SK-N-SH treated with all-trans-retinoic acid at 6 μM for 48 hours (cell line): ENCODE measurements at regions not wholly inside any gene's neighbourhood (a gene's known extent, or its start where the extent isn't known, plus 50 kb on each side); places are given as distances from the start of the nearest gene placed in this dataset.

Experiments
- ATAC-seq: fragments of 200-7000 bp; cut with Tn5 transposase; 3 replicates; pipeline ENCODE4 v1.9.1; 2020; ENCODE audit warnings: mild to moderate bottlenecking, moderate library complexity
- ARNTL ChIP-seq: fragments of 450-650 bp; formaldehyde crosslinking; IDR thresholded peaks from 2 replicates; pipeline ENCODE4 v1.5.0; 2020; ENCODE audit warnings: low read depth, mild to moderate bottlenecking, moderate library complexity, borderline replicate concordance
- BACH2 ChIP-seq: fragments of 250-450 bp; sonication (Bioruptor Pico); IDR thresholded peaks from 2 replicates; pipeline ENCODE4 v1.9.0; 2021; ENCODE audit warnings: mild to moderate bottlenecking, borderline replicate concordance
- CSDC2 ChIP-seq: fragments of 250-450 bp; sonication (Bioruptor Pico); IDR thresholded peaks from 2 replicates; pipeline ENCODE4 v1.5.0; 2020; ENCODE audit warnings: mild to moderate bottlenecking, moderate library complexity
- ESRRG ChIP-seq: fragments of 250-450 bp; sonication (Bioruptor Pico); IDR thresholded peaks from 2 replicates; pipeline ENCODE4 v1.6.1; 2021; ENCODE audit warnings: mild to moderate bottlenecking
- GLIS3 ChIP-seq: fragments of 250-450 bp; sonication (Bioruptor Pico); IDR thresholded peaks from 2 replicates; pipeline ENCODE4 v1.5.0; 2020; ENCODE audit warnings: mild to moderate bottlenecking, moderate library complexity
- ISL1 ChIP-seq: fragments of 250-450 bp; sonication (Bioruptor Pico); IDR thresholded peaks from 2 replicates; pipeline ENCODE4 v2.1.2; 2022; ENCODE audit warnings: mild to moderate bottlenecking, moderate library complexity
- OSR1 ChIP-seq: fragments of 250-450 bp; sonication (Bioruptor Pico); IDR thresholded peaks from 2 replicates; pipeline ENCODE4 v1.8.0; 2022; ENCODE audit warnings: moderate library complexity, mild to moderate bottlenecking, inconsistent platforms
- PPARA ChIP-seq: fragments of 250-450 bp; sonication (Bioruptor Pico); IDR thresholded peaks from 2 replicates; pipeline ENCODE4 v1.5.0; 2020; ENCODE audit warnings: mild to moderate bottlenecking, borderline replicate concordance
- RARB ChIP-seq: fragments of 250-450 bp; sonication (Bioruptor Pico); IDR thresholded peaks from 2 replicates; pipeline ENCODE4 v1.8.0; 2021; ENCODE audit warnings: mild to moderate bottlenecking, moderate library complexity
- SNAI2 ChIP-seq: fragments of 250-450 bp; sonication (Bioruptor Pico); IDR thresholded peaks from 2 replicates; pipeline ENCODE4 v1.5.0; 2020; ENCODE audit warnings: mild to moderate bottlenecking, moderate library complexity
- TCF4 ChIP-seq: fragments of 250-450 bp; sonication (Bioruptor Pico); IDR thresholded peaks from 2 replicates; pipeline ENCODE4 v1.8.0; 2021; ENCODE audit warnings: mild to moderate bottlenecking, moderate library complexity, borderline replicate concordance
- TOX ChIP-seq: fragments of 250-450 bp; sonication (Bioruptor Pico); IDR thresholded peaks from 2 replicates; pipeline ENCODE4 v1.8.0; 2021; ENCODE audit warnings: mild to moderate bottlenecking, moderate library complexity, borderline replicate concordance
- ZC3H10 ChIP-seq: fragments of 250-450 bp; sonication (Bioruptor Pico); IDR thresholded peaks from 2 replicates; pipeline ENCODE4 v1.5.1; 2021; ENCODE audit warnings: mild to moderate bottlenecking, moderate library complexity
- ZFP3 ChIP-seq: fragments of 250-450 bp; sonication (Bioruptor Pico); IDR thresholded peaks from 2 replicates; pipeline ENCODE4 v1.5.0; 2020; ENCODE audit warnings: mild to moderate bottlenecking, moderate library complexity
- ZFP30 ChIP-seq: fragments of 450-650 bp; formaldehyde crosslinking; IDR thresholded peaks from 2 replicates; pipeline ENCODE4 v1.5.0; 2022; ENCODE audit warnings: mild to moderate bottlenecking, moderate library complexity
- ZNF565 ChIP-seq: fragments of 450-650 bp; formaldehyde crosslinking; conservative IDR thresholded peaks from 2 replicates; pipeline ENCODE4 v1.5.0; 2020; ENCODE audit warnings: low read depth, mild to moderate bottlenecking, moderate library complexity
- ZNF70 ChIP-seq: fragments of 450-650 bp; formaldehyde crosslinking; IDR thresholded peaks from 2 replicates; pipeline ENCODE4 v1.5.0; 2020; ENCODE audit warnings: mild to moderate bottlenecking, moderate library complexity
- ZNF8 ChIP-seq: fragments of 450-650 bp; formaldehyde crosslinking; IDR thresholded peaks from 2 replicates; pipeline ENCODE4 v1.5.0; 2020; ENCODE audit warnings: mild to moderate bottlenecking, moderate library complexity
- TF ChIP-seq, protein P1 (sequence below): fragments of 250-450 bp; sonication (Bioruptor Pico); IDR thresholded peaks from 2 replicates; pipeline ENCODE4 v1.5.0; 2020; ENCODE audit warnings: mild to moderate bottlenecking, moderate library complexity
- TF ChIP-seq, protein P2 (sequence below): fragments of 250-450 bp; sonication (Bioruptor Pico); IDR thresholded peaks from 2 replicates; pipeline ENCODE4 v1.8.0; 2020; ENCODE audit warnings: mild to moderate bottlenecking, moderate library complexity, borderline replicate concordance
- TF ChIP-seq, protein P3 (sequence below): fragments of 250-450 bp; sonication (Bioruptor Pico); IDR thresholded peaks from 2 replicates; pipeline ENCODE4 v1.5.1; 2020; ENCODE audit warnings: low read depth, mild to moderate bottlenecking, moderate library complexity
- TF ChIP-seq, protein P4 (sequence below): fragments of 250-450 bp; sonication (Bioruptor Pico); IDR thresholded peaks from 2 replicates; pipeline ENCODE4 v1.8.0; 2021; ENCODE audit warnings: low read depth, mild to moderate bottlenecking, moderate library complexity, borderline replicate concordance
- TF ChIP-seq, protein P5 (sequence below): fragments of 250-450 bp; sonication (Bioruptor Pico); IDR thresholded peaks from 2 replicates; pipeline ENCODE4 v1.5.1; 2021; ENCODE audit warnings: mild to moderate bottlenecking, moderate library complexity

DNA sequence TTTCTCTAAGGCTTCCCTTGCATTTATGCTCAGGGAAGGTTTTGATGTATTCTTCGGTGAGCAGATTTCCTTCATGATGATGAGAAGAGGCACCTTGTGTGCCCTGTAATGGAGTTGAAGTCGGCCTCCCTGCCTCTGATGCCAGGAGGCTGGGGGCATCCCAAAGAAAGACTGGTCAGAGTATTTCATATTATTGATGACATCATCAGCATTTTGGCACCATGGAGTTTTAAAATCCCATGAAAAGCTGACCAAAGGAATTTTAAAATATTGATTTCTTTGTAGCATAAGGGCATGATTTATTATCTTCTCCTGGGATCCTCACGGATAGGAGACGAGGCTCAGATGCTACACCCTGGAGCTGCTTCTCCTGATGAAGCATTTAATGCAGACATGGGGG lies 231.2 kb upstream of the IRX1 start:
- ATAC-seq, result no peak
- no peak for TF ChIP-seq SNAI2
- TF ChIP-seq, protein P1, sequence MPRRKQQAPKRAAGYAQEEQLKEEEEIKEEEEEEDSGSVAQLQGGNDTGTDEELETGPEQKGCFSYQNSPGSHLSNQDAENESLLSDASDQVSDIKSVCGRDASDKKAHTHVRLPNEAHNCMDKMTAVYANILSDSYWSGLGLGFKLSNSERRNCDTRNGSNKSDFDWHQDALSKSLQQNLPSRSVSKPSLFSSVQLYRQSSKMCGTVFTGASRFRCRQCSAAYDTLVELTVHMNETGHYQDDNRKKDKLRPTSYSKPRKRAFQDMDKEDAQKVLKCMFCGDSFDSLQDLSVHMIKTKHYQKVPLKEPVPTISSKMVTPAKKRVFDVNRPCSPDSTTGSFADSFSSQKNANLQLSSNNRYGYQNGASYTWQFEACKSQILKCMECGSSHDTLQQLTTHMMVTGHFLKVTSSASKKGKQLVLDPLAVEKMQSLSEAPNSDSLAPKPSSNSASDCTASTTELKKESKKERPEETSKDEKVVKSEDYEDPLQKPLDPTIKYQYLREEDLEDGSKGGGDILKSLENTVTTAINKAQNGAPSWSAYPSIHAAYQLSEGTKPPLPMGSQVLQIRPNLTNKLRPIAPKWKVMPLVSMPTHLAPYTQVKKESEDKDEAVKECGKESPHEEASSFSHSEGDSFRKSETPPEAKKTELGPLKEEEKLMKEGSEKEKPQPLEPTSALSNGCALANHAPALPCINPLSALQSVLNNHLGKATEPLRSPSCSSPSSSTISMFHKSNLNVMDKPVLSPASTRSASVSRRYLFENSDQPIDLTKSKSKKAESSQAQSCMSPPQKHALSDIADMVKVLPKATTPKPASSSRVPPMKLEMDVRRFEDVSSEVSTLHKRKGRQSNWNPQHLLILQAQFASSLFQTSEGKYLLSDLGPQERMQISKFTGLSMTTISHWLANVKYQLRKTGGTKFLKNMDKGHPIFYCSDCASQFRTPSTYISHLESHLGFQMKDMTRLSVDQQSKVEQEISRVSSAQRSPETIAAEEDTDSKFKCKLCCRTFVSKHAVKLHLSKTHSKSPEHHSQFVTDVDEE (CRISPR knock-in tag), result no peak

DNA sequence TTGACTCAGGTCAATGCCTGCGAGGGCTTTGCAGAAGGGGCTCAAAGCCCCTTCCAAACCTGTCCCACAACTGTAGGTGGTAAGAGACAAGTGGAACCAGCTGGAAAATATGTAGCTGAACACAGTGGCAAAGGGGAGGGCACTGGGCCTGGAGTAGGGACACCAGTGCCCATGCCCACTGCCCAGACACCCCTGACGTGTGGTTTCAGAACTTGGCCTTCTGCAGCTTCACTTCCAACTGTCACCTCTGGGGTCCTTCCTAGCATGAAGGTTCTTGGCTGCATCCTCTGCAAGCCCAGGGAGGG lies 233.1 kb upstream of the IRX1 start:
- TF ChIP-seq TCF4, result no peak
- no peak for TF ChIP-seq CSDC2 (CRISPR knock-in tag)
- no peak for TF ChIP-seq ESRRG (CRISPR knock-in tag)
- TF ChIP-seq GLIS3, result no peak
- no peak for TF ChIP-seq RARB
- no peak for TF ChIP-seq ARNTL (CRISPR knock-in tag)
- TF ChIP-seq, protein P2, sequence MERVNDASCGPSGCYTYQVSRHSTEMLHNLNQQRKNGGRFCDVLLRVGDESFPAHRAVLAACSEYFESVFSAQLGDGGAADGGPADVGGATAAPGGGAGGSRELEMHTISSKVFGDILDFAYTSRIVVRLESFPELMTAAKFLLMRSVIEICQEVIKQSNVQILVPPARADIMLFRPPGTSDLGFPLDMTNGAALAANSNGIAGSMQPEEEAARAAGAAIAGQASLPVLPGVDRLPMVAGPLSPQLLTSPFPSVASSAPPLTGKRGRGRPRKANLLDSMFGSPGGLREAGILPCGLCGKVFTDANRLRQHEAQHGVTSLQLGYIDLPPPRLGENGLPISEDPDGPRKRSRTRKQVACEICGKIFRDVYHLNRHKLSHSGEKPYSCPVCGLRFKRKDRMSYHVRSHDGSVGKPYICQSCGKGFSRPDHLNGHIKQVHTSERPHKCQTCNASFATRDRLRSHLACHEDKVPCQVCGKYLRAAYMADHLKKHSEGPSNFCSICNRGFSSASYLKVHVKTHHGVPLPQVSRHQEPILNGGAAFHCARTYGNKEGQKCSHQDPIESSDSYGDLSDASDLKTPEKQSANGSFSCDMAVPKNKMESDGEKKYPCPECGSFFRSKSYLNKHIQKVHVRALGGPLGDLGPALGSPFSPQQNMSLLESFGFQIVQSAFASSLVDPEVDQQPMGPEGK (CRISPR knock-in tag), result no peak
- no peak for TF ChIP-seq ZNF565 (CRISPR knock-in tag)
- no peak for TF ChIP-seq ISL1 (CRISPR knock-in tag)
- no peak for TF ChIP-seq SNAI2
- no peak for TF ChIP-seq BACH2 (CRISPR knock-in tag)
- no peak for TF ChIP-seq ZFP30
- TF ChIP-seq, protein P3, sequence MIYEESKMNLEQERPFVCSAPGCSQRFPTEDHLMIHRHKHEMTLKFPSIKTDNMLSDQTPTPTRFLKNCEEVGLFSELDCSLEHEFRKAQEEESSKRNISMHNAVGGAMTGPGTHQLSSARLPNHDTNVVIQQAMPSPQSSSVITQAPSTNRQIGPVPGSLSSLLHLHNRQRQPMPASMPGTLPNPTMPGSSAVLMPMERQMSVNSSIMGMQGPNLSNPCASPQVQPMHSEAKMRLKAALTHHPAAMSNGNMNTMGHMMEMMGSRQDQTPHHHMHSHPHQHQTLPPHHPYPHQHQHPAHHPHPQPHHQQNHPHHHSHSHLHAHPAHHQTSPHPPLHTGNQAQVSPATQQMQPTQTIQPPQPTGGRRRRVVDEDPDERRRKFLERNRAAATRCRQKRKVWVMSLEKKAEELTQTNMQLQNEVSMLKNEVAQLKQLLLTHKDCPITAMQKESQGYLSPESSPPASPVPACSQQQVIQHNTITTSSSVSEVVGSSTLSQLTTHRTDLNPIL, result no peak
- TF ChIP-seq, protein P4, sequence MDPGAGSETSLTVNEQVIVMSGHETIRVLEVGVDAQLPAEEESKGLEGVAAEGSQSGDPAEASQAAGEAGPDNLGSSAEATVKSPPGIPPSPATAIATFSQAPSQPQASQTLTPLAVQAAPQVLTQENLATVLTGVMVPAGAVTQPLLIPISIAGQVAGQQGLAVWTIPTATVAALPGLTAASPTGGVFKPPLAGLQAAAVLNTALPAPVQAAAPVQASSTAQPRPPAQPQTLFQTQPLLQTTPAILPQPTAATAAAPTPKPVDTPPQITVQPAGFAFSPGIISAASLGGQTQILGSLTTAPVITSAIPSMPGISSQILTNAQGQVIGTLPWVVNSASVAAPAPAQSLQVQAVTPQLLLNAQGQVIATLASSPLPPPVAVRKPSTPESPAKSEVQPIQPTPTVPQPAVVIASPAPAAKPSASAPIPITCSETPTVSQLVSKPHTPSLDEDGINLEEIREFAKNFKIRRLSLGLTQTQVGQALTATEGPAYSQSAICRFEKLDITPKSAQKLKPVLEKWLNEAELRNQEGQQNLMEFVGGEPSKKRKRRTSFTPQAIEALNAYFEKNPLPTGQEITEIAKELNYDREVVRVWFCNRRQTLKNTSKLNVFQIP (CRISPR knock-in tag), result no peak
- TF ChIP-seq ZNF70 (CRISPR knock-in tag), result no peak
- TF ChIP-seq ZFP3 (CRISPR knock-in tag), result no peak
- TF ChIP-seq ZNF8 (CRISPR knock-in tag), result no peak
- no peak for TF ChIP-seq ZC3H10 (CRISPR knock-in tag)
- TF ChIP-seq, protein P1 (CRISPR knock-in tag), result no peak
- no peak for TF ChIP-seq TOX
- no peak for ATAC-seq

DNA sequence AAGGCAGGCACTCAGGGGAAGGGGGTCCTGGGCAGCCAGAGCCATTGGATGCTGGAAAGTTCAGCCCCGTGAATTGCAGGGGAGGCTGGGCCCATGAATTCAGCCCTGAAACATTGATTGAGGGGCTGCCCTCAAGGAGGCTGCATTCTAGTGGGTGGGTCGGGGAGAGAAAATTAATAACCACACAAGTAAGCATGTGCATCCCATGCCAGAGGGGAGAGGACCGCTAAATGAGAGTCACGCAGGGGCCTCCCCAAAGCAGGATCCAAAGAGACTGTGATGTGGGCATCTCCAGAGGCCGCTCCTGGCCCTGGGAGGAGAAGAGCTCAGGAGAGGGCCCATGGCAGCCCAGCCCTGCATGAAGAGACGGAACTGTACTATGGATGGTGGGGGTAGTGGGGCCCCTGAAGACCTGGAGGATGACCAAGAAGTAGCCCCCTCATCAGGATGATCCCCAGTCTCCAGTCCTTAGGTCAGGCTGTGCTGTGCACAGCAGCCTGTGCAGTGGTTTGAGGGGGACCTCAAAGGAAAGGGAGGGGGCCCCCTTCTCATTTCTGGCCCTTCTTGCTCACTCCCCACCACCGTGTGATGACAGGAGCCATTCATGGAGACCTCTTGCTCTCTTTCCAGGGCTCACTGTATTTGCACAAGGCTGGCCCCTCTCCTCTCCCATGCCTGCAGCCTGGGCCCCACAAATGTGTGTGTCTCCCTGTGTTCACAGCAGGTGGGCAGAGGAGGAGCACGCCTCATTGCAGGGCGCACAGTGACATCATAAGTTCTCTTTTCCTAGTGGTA lies 233.6 kb upstream of the IRX1 start:
- no peak for ATAC-seq
- TF ChIP-seq ZC3H10 (CRISPR knock-in tag) (no peak), PPARA (CRISPR knock-in tag) (no peak), CSDC2 (CRISPR knock-in tag) (no peak), ISL1 (CRISPR knock-in tag) (no peak), RARB (no peak), OSR1 (CRISPR knock-in tag) (no peak), ZNF8 (CRISPR knock-in tag) (no peak), ZFP30 (no peak), GLIS3 (no peak), SNAI2 (no peak)
- TF ChIP-seq, protein P4 (CRISPR knock-in tag), result no peak
- TF ChIP-seq, protein P3, result no peak
- TF ChIP-seq, protein P5, sequence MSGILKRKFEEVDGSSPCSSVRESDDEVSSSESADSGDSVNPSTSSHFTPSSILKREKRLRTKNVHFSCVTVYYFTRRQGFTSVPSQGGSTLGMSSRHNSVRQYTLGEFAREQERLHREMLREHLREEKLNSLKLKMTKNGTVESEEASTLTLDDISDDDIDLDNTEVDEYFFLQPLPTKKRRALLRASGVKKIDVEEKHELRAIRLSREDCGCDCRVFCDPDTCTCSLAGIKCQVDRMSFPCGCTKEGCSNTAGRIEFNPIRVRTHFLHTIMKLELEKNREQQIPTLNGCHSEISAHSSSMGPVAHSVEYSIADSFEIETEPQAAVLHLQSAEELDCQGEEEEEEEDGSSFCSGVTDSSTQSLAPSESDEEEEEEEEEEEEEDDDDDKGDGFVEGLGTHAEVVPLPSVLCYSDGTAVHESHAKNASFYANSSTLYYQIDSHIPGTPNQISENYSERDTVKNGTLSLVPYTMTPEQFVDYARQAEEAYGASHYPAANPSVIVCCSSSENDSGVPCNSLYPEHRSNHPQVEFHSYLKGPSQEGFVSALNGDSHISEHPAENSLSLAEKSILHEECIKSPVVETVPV (CRISPR knock-in tag), result no peak
